HEK293 (cell line): ENCODE measurements at regions not wholly inside any gene's neighbourhood (a gene's known extent, or its start where the extent isn't known, plus 50 kb on each side); places are given as distances from the start of the nearest gene placed in this dataset.

Source experiments
- CTCF ChIA-PET: fragments of 350-600 bp; formaldehyde crosslinking; extraction: SDS; loops from one replicate; lab custom pipeline; 2021; ENCODE audit warnings: antibody characterized with exemption; lab: Yijun Ruan, JAX
- POLR2A ChIA-PET: fragments of 300-600 bp; formaldehyde crosslinking; extraction: SDS; loops from one replicate; lab custom pipeline; 2020; ENCODE audit warnings: antibody characterized with exemption, inconsistent platforms; lab: Yijun Ruan, JAX
- H3K27ac ChIP-seq: fragments of 200-500 bp; sonication (Bioruptor generic); 2 replicates; pipeline ENCODE4 v1.5.1; 2014; ENCODE audit warnings: low read depth, low read length, control low read depth, inconsistent platforms; ENCODE audit errors: extremely low read depth
- H3K36me3 ChIP-seq, 2 experiments: fragments of 200-500 bp in 1 of 2; sonication (Bioruptor generic) in 1 of 2; 1 replicate in 1 of 2; 2 replicates in 1 of 2; pipeline ENCODE4 v1.5.1; 2014 to 2017; ENCODE audit warnings: inconsistent platforms in 2 of 2, low read length in 2 of 2; ENCODE audit not compliant: control insufficient read depth in 2 of 2, insufficient read depth in 1 of 2
- H3K4me1 ChIP-seq: fragments of 200-500 bp; sonication (Bioruptor generic); 2 replicates; pipeline ENCODE4 v1.5.1; 2014; ENCODE audit warnings: mild to moderate bottlenecking, low read length, inconsistent platforms; ENCODE audit not compliant: control insufficient read depth, insufficient read depth
- H3K4me3 ChIP-seq: 2 replicates; pipeline ENCODE4 v1.5.1; 2011; ENCODE audit warnings: low read depth, mild to moderate bottlenecking, control low read depth, low read length, moderate library complexity
- H3K9me3 ChIP-seq: fragments of 200-500 bp; sonication (Bioruptor generic); 2 replicates; pipeline ENCODE4 v1.5.1; 2014; ENCODE audit warnings: low read depth, low read length, inconsistent platforms; ENCODE audit not compliant: control insufficient read depth, insufficient read depth
- FEZF1 ChIP-seq: fragments of 450-650 bp; formaldehyde crosslinking; IDR thresholded peaks from 2 replicates; pipeline ENCODE4 v1.5.1; 2016; ENCODE audit warnings: missing biosample characterization, missing genetic modification characterization
- GLI4 ChIP-seq: fragments of 450-650 bp; formaldehyde crosslinking; IDR thresholded peaks from 2 replicates; pipeline ENCODE4 v1.5.1; 2016; ENCODE audit warnings: missing biosample characterization, missing genetic modification characterization
- HOXD13 ChIP-seq: sonication (generic); formaldehyde crosslinking; IDR thresholded peaks from 2 replicates; pipeline ENCODE4 v1.8.0; 2022; ENCODE audit warnings: missing genetic modification reagents, borderline replicate concordance
- ZBTB17 ChIP-seq: fragments of 450-650 bp; formaldehyde crosslinking; IDR thresholded peaks from 2 replicates; pipeline ENCODE4 v1.5.1; 2016; ENCODE audit warnings: missing biosample characterization, missing genetic modification characterization
- ZBTB48 ChIP-seq: fragments of 450-650 bp; formaldehyde crosslinking; IDR thresholded peaks from 2 replicates; pipeline ENCODE4 v1.5.1; 2016; ENCODE audit warnings: missing biosample characterization, missing genetic modification characterization
- ZNF10 ChIP-seq: fragments of 450-650 bp; formaldehyde crosslinking; IDR thresholded peaks from 2 replicates; pipeline ENCODE4 v1.5.1; 2017; ENCODE audit warnings: missing biosample characterization, missing genetic modification characterization
- ZNF175 ChIP-seq: fragments of 450-650 bp; formaldehyde crosslinking; IDR thresholded peaks from 2 replicates; pipeline ENCODE4 v1.5.1; 2016; ENCODE audit warnings: missing biosample characterization, missing genetic modification characterization
- ZNF223 ChIP-seq: fragments of 450-650 bp; formaldehyde crosslinking; IDR thresholded peaks from 2 replicates; pipeline ENCODE4 v1.5.1; 2016; ENCODE audit warnings: missing biosample characterization, missing genetic modification characterization
- ZNF23 ChIP-seq: fragments of 450-650 bp; formaldehyde crosslinking; IDR thresholded peaks from 2 replicates; pipeline ENCODE4 v1.5.1; 2016; ENCODE audit warnings: missing biosample characterization, missing genetic modification characterization, borderline replicate concordance
- ZNF433 ChIP-seq: fragments of 450-650 bp; formaldehyde crosslinking; IDR thresholded peaks from 2 replicates; pipeline ENCODE4 v1.5.1; 2016; ENCODE audit warnings: missing biosample characterization, missing genetic modification characterization, low read depth
- ZNF555 ChIP-seq: fragments of 450-650 bp; formaldehyde crosslinking; conservative IDR thresholded peaks from 2 replicates; pipeline ENCODE4 v1.5.1; 2017; ENCODE audit warnings: missing biosample characterization, mild to moderate bottlenecking, missing genetic modification characterization, inconsistent platforms
- ZNF561 ChIP-seq: fragments of 450-650 bp; IDR thresholded peaks from 2 replicates; pipeline ENCODE4 v1.5.1; 2018; ENCODE audit warnings: missing biosample characterization, missing genetic modification characterization, borderline replicate concordance
- ZNF747 ChIP-seq: fragments of 450-650 bp; formaldehyde crosslinking; IDR thresholded peaks from 2 replicates; pipeline ENCODE4 v1.5.1; 2016; ENCODE audit warnings: missing biosample characterization, missing genetic modification characterization
- ZSCAN16 ChIP-seq: fragments of 450-650 bp; formaldehyde crosslinking; IDR thresholded peaks from 2 replicates; pipeline ENCODE4 v1.5.1; 2016; ENCODE audit warnings: missing biosample characterization, missing genetic modification characterization
- ZXDB ChIP-seq: fragments of 450-650 bp; formaldehyde crosslinking; IDR thresholded peaks from 2 replicates; pipeline ENCODE4 v1.5.1; 2016; ENCODE audit warnings: missing biosample characterization, missing genetic modification characterization
- TF ChIP-seq, protein P1 (sequence below): fragments of 450-650 bp; formaldehyde crosslinking; IDR thresholded peaks from 2 replicates; pipeline ENCODE4 v1.5.1; 2016; ENCODE audit warnings: missing biosample characterization, missing genetic modification characterization
- TF ChIP-seq, protein P2 (sequence below): fragments of 450-650 bp; formaldehyde crosslinking; IDR thresholded peaks from 2 replicates; pipeline ENCODE4 v1.5.1; 2016; ENCODE audit warnings: missing biosample characterization, missing genetic modification characterization
- TF ChIP-seq, protein P3 (sequence below): fragments of 450-650 bp; formaldehyde crosslinking; conservative IDR thresholded peaks from 2 replicates; pipeline ENCODE4 v1.5.1; 2016; ENCODE audit warnings: low read depth, missing biosample characterization, missing genetic modification characterization
- TF ChIP-seq, protein P4 (sequence below): IDR thresholded peaks from 2 replicates; pipeline ENCODE4 v1.6.1; 2011; ENCODE audit warnings: mild to moderate bottlenecking, low read depth, low read length, borderline replicate concordance

DNA sequence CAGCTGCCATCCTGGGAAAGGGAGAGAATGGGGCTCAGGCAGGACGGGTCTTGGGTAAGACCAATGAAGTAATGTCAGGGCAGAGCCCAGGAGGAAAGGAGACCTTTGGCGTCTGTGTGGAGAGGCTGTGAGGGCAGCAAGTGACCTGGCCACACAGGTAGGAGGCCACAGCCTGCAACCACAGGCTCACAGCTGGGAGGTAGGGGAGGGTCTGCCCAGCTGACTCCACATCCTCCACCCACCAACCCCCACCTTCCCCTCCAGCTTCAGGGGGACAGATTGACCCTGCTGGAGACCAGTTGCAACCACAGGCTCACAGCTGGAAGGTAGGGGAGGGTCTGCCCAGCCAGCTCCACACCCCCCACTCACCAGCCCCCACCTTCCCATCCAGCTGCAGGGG is 262.2 kb upstream of the TCERG1L start:
- TF ChIP-seq ZSCAN16 (no peak), ZNF433 (tag by site-specific recombination) (no peak), ZNF561 (tag by site-specific recombination) (no peak), ZNF10 (tag by site-specific recombination) (no peak), ZXDB (tag by site-specific recombination) (no peak), ZNF555 (tag by site-specific recombination) (no peak), ZNF223 (tag by site-specific recombination) (no peak), ZNF747 (no peak), GLI4 (tag by site-specific recombination) (no peak), ZBTB17 (no peak), FEZF1 (tag by site-specific recombination) (no peak), ZNF23 (no peak), HOXD13 (CRISPR knock-in tag) (no peak), ZNF175 (no peak), ZBTB48 (tag by site-specific recombination) (no peak)
- TF ChIP-seq, protein P1, sequence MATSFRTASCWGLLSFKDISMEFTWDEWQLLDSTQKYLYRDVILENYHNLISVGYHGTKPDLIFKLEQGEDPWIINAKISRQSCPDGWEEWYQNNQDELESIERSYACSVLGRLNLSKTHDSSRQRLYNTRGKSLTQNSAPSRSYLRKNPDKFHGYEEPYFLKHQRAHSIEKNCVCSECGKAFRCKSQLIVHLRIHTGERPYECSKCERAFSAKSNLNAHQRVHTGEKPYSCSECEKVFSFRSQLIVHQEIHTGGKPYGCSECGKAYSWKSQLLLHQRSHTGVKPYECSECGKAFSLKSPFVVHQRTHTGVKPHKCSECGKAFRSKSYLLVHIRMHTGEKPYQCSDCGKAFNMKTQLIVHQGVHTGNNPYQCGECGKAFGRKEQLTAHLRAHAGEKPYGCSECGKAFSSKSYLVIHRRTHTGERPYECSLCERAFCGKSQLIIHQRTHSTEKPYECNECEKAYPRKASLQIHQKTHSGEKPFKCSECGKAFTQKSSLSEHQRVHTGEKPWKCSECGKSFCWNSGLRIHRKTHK (tag by site-specific recombination) = no peak
- TF ChIP-seq, protein P2, sequence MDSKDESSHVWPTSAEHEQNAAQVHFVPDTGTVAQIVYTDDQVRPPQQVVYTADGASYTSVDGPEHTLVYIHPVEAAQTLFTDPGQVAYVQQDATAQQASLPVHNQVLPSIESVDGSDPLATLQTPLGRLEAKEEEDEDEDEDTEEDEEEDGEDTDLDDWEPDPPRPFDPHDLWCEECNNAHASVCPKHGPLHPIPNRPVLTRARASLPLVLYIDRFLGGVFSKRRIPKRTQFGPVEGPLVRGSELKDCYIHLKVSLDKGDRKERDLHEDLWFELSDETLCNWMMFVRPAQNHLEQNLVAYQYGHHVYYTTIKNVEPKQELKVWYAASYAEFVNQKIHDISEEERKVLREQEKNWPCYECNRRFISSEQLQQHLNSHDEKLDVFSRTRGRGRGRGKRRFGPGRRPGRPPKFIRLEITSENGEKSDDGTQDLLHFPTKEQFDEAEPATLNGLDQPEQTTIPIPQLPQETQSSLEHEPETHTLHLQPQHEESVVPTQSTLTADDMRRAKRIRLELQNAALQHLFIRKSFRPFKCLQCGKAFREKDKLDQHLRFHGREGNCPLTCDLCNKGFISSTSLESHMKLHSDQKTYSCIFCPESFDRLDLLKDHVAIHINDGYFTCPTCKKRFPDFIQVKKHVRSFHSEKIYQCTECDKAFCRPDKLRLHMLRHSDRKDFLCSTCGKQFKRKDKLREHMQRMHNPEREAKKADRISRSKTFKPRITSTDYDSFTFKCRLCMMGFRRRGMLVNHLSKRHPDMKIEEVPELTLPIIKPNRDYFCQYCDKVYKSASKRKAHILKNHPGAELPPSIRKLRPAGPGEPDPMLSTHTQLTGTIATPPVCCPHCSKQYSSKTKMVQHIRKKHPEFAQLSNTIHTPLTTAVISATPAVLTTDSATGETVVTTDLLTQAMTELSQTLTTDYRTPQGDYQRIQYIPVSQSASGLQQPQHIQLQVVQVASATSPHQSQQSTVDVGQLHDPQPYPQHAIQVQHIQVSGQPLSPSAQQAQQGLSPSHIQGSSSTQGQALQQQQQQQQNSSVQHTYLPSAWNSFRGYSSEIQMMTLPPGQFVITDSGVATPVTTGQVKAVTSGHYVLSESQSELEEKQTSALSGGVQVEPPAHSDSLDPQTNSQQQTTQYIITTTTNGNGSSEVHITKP = no peak
- TF ChIP-seq, protein P3, sequence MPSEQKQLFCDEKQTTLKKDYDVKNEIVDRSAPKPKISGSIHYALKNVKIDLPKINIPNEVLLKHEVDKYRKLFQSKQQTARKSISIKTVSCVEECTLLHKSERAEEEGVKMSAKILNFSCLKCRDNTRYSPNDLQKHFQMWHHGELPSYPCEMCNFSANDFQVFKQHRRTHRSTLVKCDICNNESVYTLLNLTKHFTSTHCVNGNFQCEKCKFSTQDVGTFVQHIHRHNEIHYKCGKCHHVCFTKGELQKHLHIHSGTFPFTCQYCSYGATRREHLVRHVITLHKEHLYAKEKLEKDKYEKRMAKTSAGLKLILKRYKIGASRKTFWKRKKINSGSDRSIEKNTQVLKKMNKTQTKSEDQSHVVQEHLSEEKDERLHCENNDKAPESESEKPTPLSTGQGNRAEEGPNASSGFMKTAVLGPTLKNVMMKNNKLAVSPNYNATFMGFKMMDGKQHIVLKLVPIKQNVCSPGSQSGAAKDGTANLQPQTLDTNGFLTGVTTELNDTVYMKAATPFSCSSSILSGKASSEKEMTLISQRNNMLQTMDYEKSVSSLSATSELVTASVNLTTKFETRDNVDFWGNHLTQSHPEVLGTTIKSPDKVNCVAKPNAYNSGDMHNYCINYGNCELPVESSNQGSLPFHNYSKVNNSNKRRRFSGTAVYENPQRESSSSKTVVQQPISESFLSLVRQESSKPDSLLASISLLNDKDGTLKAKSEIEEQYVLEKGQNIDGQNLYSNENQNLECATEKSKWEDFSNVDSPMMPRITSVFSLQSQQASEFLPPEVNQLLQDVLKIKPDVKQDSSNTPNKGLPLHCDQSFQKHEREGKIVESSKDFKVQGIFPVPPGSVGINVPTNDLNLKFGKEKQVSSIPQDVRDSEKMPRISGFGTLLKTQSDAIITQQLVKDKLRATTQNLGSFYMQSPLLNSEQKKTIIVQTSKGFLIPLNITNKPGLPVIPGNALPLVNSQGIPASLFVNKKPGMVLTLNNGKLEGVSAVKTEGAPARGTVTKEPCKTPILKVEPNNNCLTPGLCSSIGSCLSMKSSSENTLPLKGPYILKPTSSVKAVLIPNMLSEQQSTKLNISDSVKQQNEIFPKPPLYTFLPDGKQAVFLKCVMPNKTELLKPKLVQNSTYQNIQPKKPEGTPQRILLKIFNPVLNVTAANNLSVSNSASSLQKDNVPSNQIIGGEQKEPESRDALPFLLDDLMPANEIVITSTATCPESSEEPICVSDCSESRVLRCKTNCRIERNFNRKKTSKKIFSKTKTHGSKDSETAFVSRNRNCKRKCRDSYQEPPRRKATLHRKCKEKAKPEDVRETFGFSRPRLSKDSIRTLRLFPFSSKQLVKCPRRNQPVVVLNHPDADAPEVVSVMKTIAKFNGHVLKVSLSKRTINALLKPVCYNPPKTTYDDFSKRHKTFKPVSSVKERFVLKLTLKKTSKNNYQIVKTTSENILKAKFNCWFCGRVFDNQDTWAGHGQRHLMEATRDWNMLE (tag by site-specific recombination) = no peak
- TF ChIP-seq, protein P4, sequence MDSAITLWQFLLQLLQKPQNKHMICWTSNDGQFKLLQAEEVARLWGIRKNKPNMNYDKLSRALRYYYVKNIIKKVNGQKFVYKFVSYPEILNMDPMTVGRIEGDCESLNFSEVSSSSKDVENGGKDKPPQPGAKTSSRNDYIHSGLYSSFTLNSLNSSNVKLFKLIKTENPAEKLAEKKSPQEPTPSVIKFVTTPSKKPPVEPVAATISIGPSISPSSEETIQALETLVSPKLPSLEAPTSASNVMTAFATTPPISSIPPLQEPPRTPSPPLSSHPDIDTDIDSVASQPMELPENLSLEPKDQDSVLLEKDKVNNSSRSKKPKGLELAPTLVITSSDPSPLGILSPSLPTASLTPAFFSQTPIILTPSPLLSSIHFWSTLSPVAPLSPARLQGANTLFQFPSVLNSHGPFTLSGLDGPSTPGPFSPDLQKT = no peak
- H3K36me3 ChIP-seq = no peaks in the 10 kb centered on the region
- H3K27ac ChIP-seq = no peak overlapping the region
- CTCF ChIA-PET = no interaction called here
- POLR2A ChIA-PET = no interaction called here
- H3K9me3 ChIP-seq = no peaks in the 10 kb centered on the region
- H3K4me3 ChIP-seq = no peak overlapping the region
- no peaks in the 10 kb centered on the region for H3K4me1 ChIP-seq
